Tibial nerve (tissue), 3 donors: ENCODE measurements at regions not wholly inside any gene's neighbourhood (a gene's known extent, or its start where the extent isn't known, plus 50 kb on each side); places are given as distances from the start of the nearest gene placed in this dataset.

Experiments
- CTCF ChIP-seq, 5 experiments: fragments of 200-600 bp in 3 of 5; fragments of 450-650 bp in 2 of 5; sonication (generic) in 3 of 5; IDR thresholded peaks; one replicate each; pipeline ENCODE4 v1.5.1; 2016 to 2019; ENCODE audit warnings: antibody characterized with exemption in 5 of 5, mild to moderate bottlenecking in 3 of 5, moderate library complexity in 2 of 5
- POLR2A ChIP-seq, 2 donors: fragments of 450-650 bp; IDR thresholded peaks; one replicate each; pipeline ENCODE4 v1.6.1; 2017; ENCODE audit warnings: antibody characterized with exemption in 2 of 2, mild to moderate bottlenecking in 2 of 2, moderate library complexity in 2 of 2

DNA sequence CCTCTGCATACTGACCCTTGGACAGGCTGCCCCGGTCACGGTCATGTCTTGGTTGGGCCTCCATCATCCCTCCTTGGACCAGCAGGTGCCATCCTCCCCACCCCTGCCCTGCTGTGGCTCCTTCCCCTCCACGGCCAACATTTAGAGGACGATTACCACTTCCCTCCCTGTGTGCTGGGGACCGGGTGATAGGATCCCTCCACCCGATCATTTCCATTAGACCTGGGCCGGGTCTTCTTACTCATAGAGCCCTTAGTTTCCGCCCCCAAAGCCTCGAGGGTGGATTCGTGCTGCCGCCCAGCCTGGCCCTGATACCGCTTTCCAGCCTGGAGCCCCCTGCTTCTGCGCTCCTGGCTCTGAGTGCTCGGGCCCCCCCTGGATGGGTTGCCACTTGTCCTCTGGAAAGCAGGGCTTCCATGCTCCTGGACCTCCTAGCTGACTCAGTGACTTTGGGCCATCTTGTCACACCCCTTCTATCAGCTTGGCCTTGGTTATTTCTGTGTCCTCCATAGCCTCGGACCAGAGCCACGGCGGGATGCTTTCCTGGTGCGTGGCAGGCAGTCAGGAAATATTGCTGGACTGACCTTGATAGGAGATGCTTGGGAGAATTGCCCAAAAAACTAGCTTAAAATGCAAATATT lies 171.4 kb downstream of the SEC14L1 start:
- TF ChIP-seq CTCF (IDR thresholded peaks at IDR 0.05) (no peak), POLR2A (IDR thresholded peaks at IDR 0.05) (no peak)
